ENCODE measurements at regions not wholly inside any gene's neighbourhood (a gene's known extent, or its start where the extent isn't known, plus 50 kb on each side); places are given as distances from the start of the nearest gene placed in this dataset.

DNA sequence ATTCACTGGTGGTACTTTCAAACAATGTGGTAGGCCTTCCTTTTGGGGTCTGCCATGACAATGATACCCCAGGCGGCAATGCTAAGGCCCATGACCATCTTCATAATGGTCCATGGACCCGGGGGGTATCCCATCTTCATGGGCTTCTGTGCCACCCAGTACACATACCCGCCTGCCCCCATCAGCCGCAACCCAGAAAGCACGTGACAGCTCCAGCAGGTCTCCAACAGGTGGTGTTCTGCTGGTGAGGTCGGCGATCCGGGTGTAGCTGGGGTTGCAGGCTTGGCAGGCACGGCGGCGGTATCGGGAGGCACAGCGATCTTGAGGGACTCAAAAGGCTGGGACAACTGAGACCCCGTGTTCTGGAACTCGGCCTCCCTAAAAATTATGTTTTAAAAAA is 214.5 kb downstream of the SNRPN start:
- DNase-seq (ENCODE audit: low read depth), result no peak
- no peak for TF ChIP-seq CTCF (IDR thresholded peaks at IDR 0.05; ENCODE audit: low read length, missing control alignments)
- H3K4me3 ChIP-seq (replicated peaks; ENCODE audit: low read depth, low read length), result no peak overlapping the region

- H3K4me3 ChIP-seq (replicated peaks; ENCODE audit: low read depth, low read length), result no peak overlapping the region
- TF ChIP-seq CTCF (IDR thresholded peaks at IDR 0.05; ENCODE audit: low read length, missing control alignments), result no peak
- no peak for DNase-seq (ENCODE audit: low read depth)
These were observed 215.4 kb downstream of the SNRPN start for GRCh38 chr15:25170113-25170731.

GRCh38 chr15:25170781-25171110 is 216.0 kb downstream of the SNRPN start:
- DNase-seq (ENCODE audit: low read depth), result no peak
- no peak overlapping the region for H3K4me3 ChIP-seq (replicated peaks; ENCODE audit: low read depth, low read length)
- no peak for TF ChIP-seq CTCF (IDR thresholded peaks at IDR 0.05; ENCODE audit: low read length, missing control alignments)

- DNase-seq (ENCODE audit: low read depth), result no peak
- no peak for TF ChIP-seq CTCF (IDR thresholded peaks at IDR 0.05; ENCODE audit: low read length, missing control alignments)
- no peak overlapping the region for H3K4me3 ChIP-seq (replicated peaks; ENCODE audit: low read depth, low read length)
These were observed 216.5 kb downstream of the SNRPN start for GRCh38 chr15:25171111-25171811.

DNA sequence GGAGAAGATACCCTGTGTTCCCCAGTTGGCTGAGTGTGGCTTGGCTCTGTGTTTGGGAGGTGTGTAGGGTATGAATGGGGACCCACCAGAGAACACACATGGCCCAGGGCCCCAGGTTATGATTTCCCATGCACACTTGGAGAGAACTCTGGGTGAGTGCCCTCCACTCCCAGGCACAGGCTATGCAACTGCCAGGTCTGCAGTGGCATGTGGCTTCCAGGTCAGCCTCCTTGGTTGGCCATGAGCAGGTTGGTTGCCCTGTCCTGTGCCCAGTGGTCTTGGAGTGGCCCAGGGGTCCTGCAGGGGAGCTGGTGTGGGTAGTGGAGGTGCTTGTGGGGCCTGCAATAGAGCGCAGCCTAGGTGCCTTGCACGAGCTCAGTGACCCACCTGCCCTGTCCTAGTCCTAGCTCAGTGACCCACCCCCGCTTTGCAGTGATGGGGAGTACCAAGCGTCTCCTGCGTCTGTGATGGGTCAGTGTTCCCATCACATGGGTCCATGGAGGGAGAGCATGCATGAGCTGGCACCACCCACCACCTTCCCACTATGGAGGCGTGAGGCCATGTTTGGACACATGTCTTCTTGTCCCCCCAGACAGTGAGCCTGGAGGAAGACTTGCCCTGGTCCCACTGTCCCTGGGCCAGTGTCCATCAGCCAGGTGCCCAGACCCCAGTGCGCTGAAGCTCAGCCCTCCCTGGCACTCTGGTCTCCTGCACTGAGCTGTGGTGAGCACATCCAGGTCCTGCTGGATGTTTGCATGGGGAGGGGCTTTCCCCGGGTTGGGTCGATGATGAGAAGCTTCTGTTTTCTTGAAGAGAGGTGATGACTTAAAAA is 217.3 kb downstream of the SNRPN start:
- DNase-seq (ENCODE audit: low read depth), result no peak
- no peak for TF ChIP-seq CTCF (IDR thresholded peaks at IDR 0.05; ENCODE audit: low read length, missing control alignments)
- H3K4me3 ChIP-seq (replicated peaks; ENCODE audit: low read depth, low read length), result no peak overlapping the region

DNA sequence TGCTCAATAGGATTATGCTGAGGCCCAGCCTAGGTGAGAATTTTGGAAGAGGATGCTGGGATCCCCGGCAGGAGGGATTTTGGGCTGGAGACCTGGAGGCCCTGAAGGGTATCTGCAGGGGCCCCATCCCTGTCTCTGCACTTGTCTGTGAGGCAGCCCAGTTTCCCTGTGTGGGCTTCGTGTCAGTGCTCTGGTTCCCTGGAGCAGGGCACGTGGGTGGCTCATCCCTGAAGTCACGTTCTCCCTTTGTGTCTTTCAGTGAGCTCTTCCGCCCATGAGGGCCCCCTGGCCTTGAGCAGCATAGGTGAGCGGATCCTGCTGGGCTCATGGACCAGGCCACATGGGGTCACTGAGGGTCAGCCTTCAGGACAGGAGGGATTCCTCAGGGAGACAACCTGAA is 217.9 kb downstream of the SNRPN start:
- TF ChIP-seq CTCF (IDR thresholded peaks at IDR 0.05; ENCODE audit: low read length, missing control alignments), result no peak
- no peak overlapping the region for H3K4me3 ChIP-seq (replicated peaks; ENCODE audit: low read depth, low read length)
- DNase-seq (ENCODE audit: low read depth), result no peak
